ENCODE measurements at regions not wholly inside any gene's neighbourhood (a gene's known extent, or its start where the extent isn't known, plus 50 kb on each side); places are given as distances from the start of the nearest gene placed in this dataset.

DNA sequence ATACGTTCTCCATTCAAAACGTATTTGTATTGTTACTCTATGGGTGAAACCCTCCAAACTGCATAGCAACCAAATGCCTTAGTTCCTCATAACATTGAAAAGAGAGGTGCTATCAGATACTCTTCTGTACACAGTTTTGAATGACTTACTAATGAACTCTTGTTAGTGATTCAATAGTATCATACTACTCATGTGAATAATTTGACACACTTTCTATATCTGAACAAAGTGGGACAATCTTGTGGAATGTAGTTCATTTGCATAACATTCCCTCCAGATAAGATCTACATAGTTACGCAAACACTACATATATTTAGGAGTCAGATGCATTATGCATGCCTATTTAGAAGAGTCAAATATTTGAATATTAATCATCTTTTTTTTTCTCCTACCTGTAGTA lies 232.0 kb upstream of the NRXN1 start:
- TF ChIP-seq, protein P1, sequence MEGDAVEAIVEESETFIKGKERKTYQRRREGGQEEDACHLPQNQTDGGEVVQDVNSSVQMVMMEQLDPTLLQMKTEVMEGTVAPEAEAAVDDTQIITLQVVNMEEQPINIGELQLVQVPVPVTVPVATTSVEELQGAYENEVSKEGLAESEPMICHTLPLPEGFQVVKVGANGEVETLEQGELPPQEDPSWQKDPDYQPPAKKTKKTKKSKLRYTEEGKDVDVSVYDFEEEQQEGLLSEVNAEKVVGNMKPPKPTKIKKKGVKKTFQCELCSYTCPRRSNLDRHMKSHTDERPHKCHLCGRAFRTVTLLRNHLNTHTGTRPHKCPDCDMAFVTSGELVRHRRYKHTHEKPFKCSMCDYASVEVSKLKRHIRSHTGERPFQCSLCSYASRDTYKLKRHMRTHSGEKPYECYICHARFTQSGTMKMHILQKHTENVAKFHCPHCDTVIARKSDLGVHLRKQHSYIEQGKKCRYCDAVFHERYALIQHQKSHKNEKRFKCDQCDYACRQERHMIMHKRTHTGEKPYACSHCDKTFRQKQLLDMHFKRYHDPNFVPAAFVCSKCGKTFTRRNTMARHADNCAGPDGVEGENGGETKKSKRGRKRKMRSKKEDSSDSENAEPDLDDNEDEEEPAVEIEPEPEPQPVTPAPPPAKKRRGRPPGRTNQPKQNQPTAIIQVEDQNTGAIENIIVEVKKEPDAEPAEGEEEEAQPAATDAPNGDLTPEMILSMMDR (IDR thresholded peaks at IDR 0.05; ENCODE audit: insufficient read depth, low read length, poor library complexity, severe bottlenecking): no peak
- TF ChIP-seq EZH2phosphoT487 (conservative IDR thresholded peaks at IDR 0.05; ENCODE audit: low read length): no peak

Measured in SU-DHL-6 (cell line).